Activated CD4-positive, alpha-beta memory T cell treated with anti-CD3 and anti-CD28 coated beads, Interleukin-2, amount 10 ng/mL, durations not matched to agents 7 days and 5 days (primary cell): ENCODE measurements at regions not wholly inside any gene's neighbourhood (a gene's known extent, or its start where the extent isn't known, plus 50 kb on each side); places are given as distances from the start of the nearest gene placed in this dataset.
"Not testable (repeated sequence)": the region's sequence is repeated elsewhere in the genome, so short reads cannot be mapped to it uniquely, and the experiment has no call there.

Source experiments
- CTCF ChIA-PET: fragments of 350-600 bp; sonication (Branson Sonifier 250); formaldehyde crosslinking; loops from one replicate; lab custom pipeline; 2021; ENCODE audit warnings: antibody characterized with exemption, inconsistent platforms; lab: Charles Lee
- POLR2A ChIA-PET: fragments of 350-600 bp; sonication (Branson Sonifier 250); formaldehyde crosslinking; loops from one replicate; lab custom pipeline; 2021; ENCODE audit warnings: antibody characterized with exemption; lab: Charles Lee
- DNase-seq: peaks from one replicate; pipeline ENCODE4 v3.0.0-alpha.2; 2020
- H3K27ac Mint-ChIP-seq: one replicate; pipeline ENCODE4 v1.8.0; 2021; ENCODE audit warnings: mild to moderate bottlenecking, mixed read lengths
- H3K27me3 Mint-ChIP-seq: one replicate; pipeline ENCODE4 v1.8.0; 2021; ENCODE audit warnings: mixed read lengths
- H3K36me3 Mint-ChIP-seq: one replicate; pipeline ENCODE4 v1.8.0; 2021; ENCODE audit warnings: low read depth, mixed read lengths
- H3K4me1 Mint-ChIP-seq: one replicate; pipeline ENCODE4 v1.8.0; 2021; ENCODE audit warnings: mixed read lengths
- H3K4me3 Mint-ChIP-seq: one replicate; pipeline ENCODE4 v1.8.0; 2021; ENCODE audit warnings: mild to moderate bottlenecking, mixed read lengths
- H3K9me3 Mint-ChIP-seq: one replicate; pipeline ENCODE4 v1.8.0; 2021; ENCODE audit warnings: mixed read lengths

DNA sequence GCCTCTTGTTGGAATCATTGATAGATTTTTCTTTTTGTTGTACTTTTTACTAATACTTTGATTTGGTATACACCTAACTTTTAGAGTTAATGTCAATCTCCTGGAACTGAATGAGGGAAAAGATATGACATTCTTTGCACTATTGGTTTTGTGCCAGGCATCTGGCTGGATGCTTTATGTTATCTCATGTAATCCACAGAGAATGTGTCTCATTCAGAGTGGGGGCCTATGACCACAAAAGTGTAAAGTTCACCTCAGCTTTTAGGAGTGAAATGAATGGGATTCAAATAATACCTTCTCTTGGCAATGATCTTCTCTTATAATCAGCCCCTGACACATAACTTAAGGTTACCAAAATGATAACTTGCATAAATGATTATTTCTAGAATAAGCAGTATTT is 329.1 kb upstream of the ROPN1 start:
- no peak overlapping the region for H3K27ac Mint-ChIP-seq
- H3K4me1 Mint-ChIP-seq = no peaks in the 10 kb centered on the region
- H3K4me3 Mint-ChIP-seq = no peak overlapping the region
- ChIA-PET CTCF (no interaction called here), POLR2A (no interaction called here)
- DNase-seq = no peak
- no peaks in the 10 kb centered on the region for H3K9me3 Mint-ChIP-seq
- peaks cover 5% of the 10 kb centered on the region for H3K27me3 Mint-ChIP-seq
- H3K36me3 Mint-ChIP-seq = no peaks in the 10 kb centered on the region

DNA sequence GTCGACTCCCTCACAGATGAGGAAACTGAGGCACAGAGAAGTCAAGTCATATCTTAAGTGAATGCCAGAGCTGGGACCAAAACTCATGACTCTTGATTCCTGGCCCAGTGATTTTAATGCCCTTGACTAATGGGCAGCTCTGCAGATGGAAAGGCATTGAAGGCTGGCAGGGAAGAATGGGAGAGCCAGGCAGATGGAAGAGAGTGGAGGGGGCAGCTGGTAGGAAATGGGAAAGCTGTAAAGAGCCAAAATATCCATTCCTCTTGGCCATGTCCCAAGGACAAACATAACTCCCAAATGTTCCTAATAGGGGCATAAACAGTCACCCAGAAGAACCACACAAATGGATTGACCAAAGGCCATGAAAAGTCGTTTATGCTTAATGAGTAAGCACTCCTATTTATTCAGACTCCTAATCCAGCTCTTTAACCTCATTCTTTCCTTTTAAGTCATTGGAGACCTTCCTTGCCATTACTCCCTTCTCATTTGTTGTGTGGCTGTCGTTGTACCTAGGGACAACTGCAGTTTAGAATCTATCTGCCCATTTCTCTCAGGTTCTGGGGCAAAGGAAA is 330.5 kb upstream of the ROPN1 start:
- Mint-ChIP-seq H3K27ac (no peak overlapping the region), H3K4me1 (no peaks in the 10 kb centered on the region), H3K9me3 (no peaks in the 10 kb centered on the region), H3K36me3 (no peaks in the 10 kb centered on the region), H3K4me3 (no peak overlapping the region), H3K27me3 (peaks cover 3% of the 10 kb centered on the region)
- ChIA-PET CTCF (no interaction called here), POLR2A (no interaction called here)
- DNase-seq = no peak

DNA sequence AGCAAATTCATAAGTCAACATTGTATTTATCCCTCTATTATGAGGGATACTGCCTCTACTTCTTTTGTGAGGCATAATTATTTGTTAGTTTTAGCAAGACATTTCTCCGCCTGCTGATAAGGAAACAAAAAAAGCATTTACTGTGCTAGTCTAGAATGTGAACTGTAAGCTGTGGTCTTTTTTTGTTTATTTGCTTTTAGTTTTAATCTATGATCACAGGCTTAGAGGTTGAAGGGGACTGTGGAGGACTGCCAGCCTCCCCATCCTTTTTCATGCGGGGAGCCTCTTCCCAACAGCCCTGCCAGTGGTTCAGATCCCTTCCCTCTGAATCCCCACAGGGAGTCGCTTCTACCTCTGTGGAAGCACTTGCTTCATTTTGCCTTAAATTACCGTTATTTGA is 331.0 kb upstream of the ROPN1 start:
- Mint-ChIP-seq H3K36me3 (no peaks in the 10 kb centered on the region), H3K4me1 (no peaks in the 10 kb centered on the region), H3K27ac (no peak overlapping the region), H3K4me3 (no peak overlapping the region), H3K27me3 (peaks cover 3% of the 10 kb centered on the region), H3K9me3 (no peaks in the 10 kb centered on the region)
- no peak for DNase-seq
- ChIA-PET POLR2A (no interaction called here), CTCF (no interaction called here)

- no peak overlapping the region for H3K4me3 Mint-ChIP-seq
- ChIA-PET POLR2A (no interaction called here), CTCF (no interaction called here)
- no peaks in the 10 kb centered on the region for H3K4me1 Mint-ChIP-seq
- H3K27ac Mint-ChIP-seq = no peak overlapping the region
- peaks cover 3% of the 10 kb centered on the region for H3K27me3 Mint-ChIP-seq
- no peaks in the 10 kb centered on the region for H3K9me3 Mint-ChIP-seq
- no peaks in the 10 kb centered on the region for H3K36me3 Mint-ChIP-seq
- DNase-seq = no peak
Observed at GRCh38 chr3:124325248-124325647, 333.3 kb upstream of the ROPN1 start.

GRCh38 chr3:124329723-124330122 is 337.8 kb upstream of the ROPN1 start:
- Mint-ChIP-seq H3K36me3 (no peaks in the 10 kb centered on the region), H3K27ac (no peak overlapping the region), H3K9me3 (no peaks in the 10 kb centered on the region), H3K4me1 (no peaks in the 10 kb centered on the region), H3K4me3 (no peak overlapping the region), H3K27me3 (peaks cover 3% of the 10 kb centered on the region)
- ChIA-PET POLR2A (no interaction called here), CTCF (no interaction called here)
- DNase-seq = no peak

DNA sequence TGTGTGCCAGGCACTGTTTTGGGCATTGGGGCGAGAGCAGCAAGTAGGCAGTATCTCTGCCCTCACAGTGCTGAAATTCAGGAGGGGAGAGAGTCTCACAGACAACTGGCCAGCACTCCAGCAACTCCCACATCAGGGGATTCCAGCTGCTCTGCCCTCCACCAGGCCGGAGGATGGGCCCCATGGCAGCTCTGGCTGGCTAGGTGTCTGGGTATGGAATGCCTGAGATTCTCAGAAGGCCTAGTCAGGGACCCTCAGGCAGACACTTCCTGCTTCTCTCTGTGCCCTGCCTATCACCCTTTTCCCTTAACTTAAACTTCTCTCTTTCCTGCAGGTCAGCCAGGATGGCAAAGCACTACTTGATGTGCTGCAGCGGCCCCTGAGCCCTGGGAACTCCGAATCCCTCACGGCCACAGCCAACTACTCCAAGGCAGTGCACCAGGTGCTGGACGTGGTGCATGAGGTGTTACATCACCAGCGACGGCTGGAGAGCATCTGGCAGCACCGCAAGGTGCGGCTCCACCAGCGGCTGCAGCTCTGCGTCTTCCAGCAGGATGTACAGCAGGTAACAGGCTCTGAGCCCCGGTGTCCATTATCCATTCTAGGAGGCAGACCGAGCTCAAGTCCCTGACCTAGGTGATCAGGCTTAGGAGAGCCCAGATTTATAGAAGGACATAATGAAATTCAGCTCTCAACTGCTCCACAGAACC is 342.2 kb upstream of the ROPN1 start:
- no peaks in the 10 kb centered on the region for H3K36me3 Mint-ChIP-seq
- H3K27me3 Mint-ChIP-seq = peaks cover 7% of the 10 kb centered on the region
- ChIA-PET CTCF (no interaction called here), POLR2A (no interaction called here)
- no peaks in the 10 kb centered on the region for H3K9me3 Mint-ChIP-seq
- no peak overlapping the region for H3K27ac Mint-ChIP-seq
- DNase-seq = no peak
- no peaks in the 10 kb centered on the region for H3K4me1 Mint-ChIP-seq
- H3K4me3 Mint-ChIP-seq = no peak overlapping the region

DNA sequence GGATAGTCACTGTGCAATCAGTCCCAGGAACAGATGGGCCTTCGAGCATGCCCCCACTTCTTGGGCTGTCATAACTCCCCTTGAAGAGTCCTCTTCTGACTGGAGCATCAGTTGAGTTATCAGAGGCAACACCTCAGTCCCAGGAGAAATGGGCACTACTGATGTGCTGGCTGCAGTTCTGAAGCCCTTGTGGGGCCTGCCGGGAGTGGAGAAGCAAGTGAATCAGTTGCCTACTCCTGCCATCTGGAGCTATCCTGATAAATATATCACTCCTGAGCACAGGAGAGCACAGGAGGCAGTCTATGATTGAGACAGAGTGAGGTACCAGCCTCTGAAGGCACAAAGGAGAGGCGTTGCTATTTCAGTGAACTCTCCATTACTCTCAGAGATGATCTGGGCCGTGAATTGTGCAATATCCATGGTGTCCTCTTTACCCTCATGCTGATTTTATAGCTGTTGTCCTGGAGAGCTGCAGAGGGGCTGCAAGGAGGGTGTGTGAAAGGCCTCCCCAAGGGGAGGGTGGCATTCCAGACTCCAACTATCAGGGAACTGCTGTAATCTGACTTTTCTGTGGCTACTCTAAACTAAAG is 344.2 kb upstream of the ROPN1 start:
- ChIA-PET CTCF (interaction anchor here (0.6 kb wide), 1 partner anchor 228 kb away, joined by 3 read pairs; no protein-coding TSS in a partner anchor), POLR2A (no interaction called here)
- no peak for DNase-seq
- Mint-ChIP-seq H3K4me1 (no peaks in the 10 kb centered on the region), H3K9me3 (no peaks in the 10 kb centered on the region), H3K27me3 (peaks cover 7% of the 10 kb centered on the region), H3K27ac (no peak overlapping the region), H3K4me3 (no peak overlapping the region), H3K36me3 (no peaks in the 10 kb centered on the region)

DNA sequence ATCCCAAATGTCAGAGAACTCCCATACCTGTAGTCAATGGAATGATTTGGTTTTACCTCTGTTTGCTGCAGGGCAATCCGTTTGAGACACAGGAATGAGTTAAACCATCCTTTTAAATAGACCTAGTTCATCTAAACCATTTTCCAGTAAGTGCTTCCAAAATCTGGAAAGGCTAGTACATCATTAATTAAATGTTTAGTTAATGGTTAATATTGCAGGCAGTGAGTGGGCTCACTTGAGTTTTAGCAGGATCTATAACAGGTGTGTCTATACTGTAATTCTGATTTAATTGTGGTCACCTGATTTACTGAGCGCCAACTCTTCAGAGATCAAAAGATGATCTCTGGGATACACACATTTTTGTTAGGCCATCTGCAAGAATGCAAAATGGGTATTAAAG is 353.9 kb upstream of the ROPN1 start:
- Mint-ChIP-seq H3K4me1 (no peaks in the 10 kb centered on the region), H3K36me3 (no peaks in the 10 kb centered on the region), H3K4me3 (no peak overlapping the region), H3K27me3 (peaks cover 11% of the 10 kb centered on the region), H3K27ac (no peak overlapping the region), H3K9me3 (no peaks in the 10 kb centered on the region)
- DNase-seq = no peak
- CTCF ChIA-PET = no interaction called here
- POLR2A ChIA-PET = no interaction called here

- Mint-ChIP-seq H3K9me3 (no peaks in the 10 kb centered on the region), H3K4me1 (no peaks in the 10 kb centered on the region), H3K27me3 (peaks cover 15% of the 10 kb centered on the region), H3K36me3 (no peaks in the 10 kb centered on the region), H3K27ac (no peak overlapping the region), H3K4me3 (no peak overlapping the region)
- ChIA-PET POLR2A (no interaction called here), CTCF (no interaction called here)
- DNase-seq = no peak
Observed at GRCh38 chr3:124346487-124346886, 354.6 kb upstream of the ROPN1 start.

DNA sequence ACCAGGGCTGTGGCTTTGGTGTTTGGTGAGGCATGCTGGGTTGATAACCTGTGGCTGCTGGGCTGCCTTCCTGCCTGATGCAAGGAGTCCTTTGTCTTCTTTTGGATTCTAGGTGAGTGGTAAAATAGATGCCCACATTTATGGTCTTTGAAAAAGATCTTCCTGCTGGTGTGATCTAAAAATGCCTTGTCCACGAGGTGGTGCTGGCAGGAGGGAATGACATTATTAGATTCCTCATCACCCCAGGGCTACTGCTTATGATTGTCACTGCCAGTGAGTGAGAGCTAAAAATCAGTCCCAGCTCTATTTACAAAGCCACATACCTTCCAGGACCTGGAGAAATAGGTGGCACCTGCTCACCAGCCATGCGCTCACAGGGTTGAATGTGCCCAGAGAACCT is 355.5 kb upstream of the ROPN1 start:
- H3K27ac Mint-ChIP-seq = no peak overlapping the region
- CTCF ChIA-PET = no interaction called here
- H3K4me1 Mint-ChIP-seq = no peaks in the 10 kb centered on the region
- POLR2A ChIA-PET = no interaction called here
- no peaks in the 10 kb centered on the region for H3K36me3 Mint-ChIP-seq
- no peak overlapping the region for H3K4me3 Mint-ChIP-seq
- DNase-seq = no peak
- peaks cover 15% of the 10 kb centered on the region for H3K27me3 Mint-ChIP-seq
- H3K9me3 Mint-ChIP-seq = no peaks in the 10 kb centered on the region

GRCh38 chr3:124348555-124348954 is 356.6 kb upstream of the ROPN1 start:
- H3K4me1 Mint-ChIP-seq, POLR2A ChIA-PET, CTCF ChIA-PET, H3K9me3 Mint-ChIP-seq, DNase-seq, H3K36me3 Mint-ChIP-seq, H3K27ac Mint-ChIP-seq, H3K4me3 Mint-ChIP-seq: not testable (repeated sequence)
- H3K27me3 Mint-ChIP-seq = peaks cover 22% of the 10 kb centered on the region

DNA sequence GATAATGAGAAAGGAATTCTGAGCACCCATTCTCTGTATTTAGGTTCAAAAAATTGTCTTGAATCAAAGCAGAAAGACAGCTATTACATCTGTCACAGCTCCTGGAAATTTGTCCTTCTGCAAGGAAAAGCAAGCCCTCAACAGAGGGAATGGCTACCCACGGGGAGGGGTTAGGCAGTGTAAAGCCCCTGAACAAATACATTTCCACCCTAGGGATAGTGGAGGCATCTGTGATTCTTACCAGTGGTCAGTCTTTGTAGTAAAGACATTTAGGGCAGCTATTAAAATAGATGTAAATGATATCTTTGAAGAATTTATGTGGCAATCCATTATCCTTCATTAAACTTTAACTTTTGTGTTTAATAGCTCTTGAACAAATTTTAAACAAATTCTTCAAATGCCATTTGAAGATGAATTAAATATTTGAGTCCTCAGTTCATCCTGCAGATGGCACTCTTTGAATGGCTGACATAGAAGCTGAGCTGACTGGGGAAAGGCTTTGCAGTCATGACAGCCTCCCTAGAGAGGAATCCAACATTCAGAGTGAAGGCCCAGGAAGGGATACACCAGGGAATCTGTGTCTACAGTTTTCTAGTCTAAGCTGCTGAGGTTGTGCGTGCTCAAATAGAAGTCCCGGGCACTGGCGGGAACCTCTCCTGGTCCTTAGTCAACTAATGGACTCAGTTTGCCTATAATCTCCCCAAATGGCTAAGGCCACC is 359.7 kb upstream of the ROPN1 start:
- H3K27ac Mint-ChIP-seq = no peak overlapping the region
- no peaks in the 10 kb centered on the region for H3K36me3 Mint-ChIP-seq

DNA sequence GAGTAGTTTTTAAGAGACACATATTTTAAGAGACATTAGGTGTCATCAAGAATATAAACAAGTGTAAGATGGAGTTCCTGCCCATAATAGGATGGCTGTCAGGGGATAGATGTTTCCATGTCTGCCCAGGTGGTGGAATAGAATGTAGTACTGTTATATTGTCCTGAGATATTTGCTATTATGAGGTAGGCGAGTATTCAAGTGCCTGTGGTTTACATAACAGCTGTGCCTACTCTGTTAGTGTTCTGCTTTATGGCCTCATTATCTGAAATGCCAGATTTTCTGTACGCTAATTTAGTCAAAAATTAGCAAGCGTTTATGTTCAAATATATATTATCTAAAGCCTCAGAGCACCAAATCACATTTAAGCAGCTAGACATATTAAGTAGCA is 360.2 kb upstream of the ROPN1 start:
- peaks cover 34% of the 10 kb centered on the region for H3K27me3 Mint-ChIP-seq
- ChIA-PET CTCF (interaction anchor here (1.2 to 1.7 kb wide), 2 partner anchors 116 to 206 kb away, joined by 3 to 6 read pairs; no protein-coding TSS in a partner anchor), POLR2A (no interaction called here)
- DNase-seq = no peak
- no peaks in the 10 kb centered on the region for H3K4me1 Mint-ChIP-seq
- H3K4me3 Mint-ChIP-seq = no peak overlapping the region
- H3K36me3 Mint-ChIP-seq = no peaks in the 10 kb centered on the region
- H3K27ac Mint-ChIP-seq = no peak overlapping the region
- H3K9me3 Mint-ChIP-seq = no peaks in the 10 kb centered on the region

More for the DNA sequence above, 359.7 kb upstream of the ROPN1 start:
- Mint-ChIP-seq H3K4me1 (no peaks in the 10 kb centered on the region), H3K4me3 (no peak overlapping the region), H3K27me3 (peaks cover 31% of the 10 kb centered on the region), H3K9me3 (no peaks in the 10 kb centered on the region)
- ChIA-PET CTCF (interaction anchor here (0.7 to 1.7 kb wide), 5 partner anchors 113 to 209 kb away, joined by 3 to 6 read pairs (median 3); no protein-coding TSS in a partner anchor), POLR2A (no interaction called here)
- no peak for DNase-seq
